ENCODE measurements at regions not wholly inside any gene's neighbourhood (a gene's known extent, or its start where the extent isn't known, plus 50 kb on each side); places are given as distances from the start of the nearest gene placed in this dataset.

DNA sequence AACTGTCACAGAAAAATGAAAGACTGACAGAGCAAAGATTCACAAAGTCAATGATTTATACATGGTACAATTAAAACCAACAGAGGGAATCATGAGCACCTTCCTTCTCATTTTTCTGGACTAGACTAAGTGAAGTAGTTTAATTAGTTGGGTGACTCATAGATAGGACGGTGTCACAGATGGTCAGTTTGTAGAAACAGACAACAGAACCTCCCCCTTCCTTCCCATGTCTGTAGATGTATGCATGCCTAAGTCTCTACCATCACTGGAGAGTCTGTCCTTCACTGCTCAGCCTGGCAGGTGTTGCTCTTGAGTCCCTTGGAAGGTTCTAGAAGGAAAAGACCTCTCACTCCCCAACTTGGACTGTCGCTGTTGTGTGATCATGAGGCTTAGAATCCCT lies 75.4 kb upstream of the EEF1E1 start (continued):
- TF ChIP-seq KLF5 (IDR thresholded peaks at IDR 0.05; ENCODE audit: partially characterized antibody) = no peak
- no peak for TF ChIP-seq EGR1 (IDR thresholded peaks at IDR 0.05; ENCODE audit: borderline replicate concordance in 1 of 2, low read depth in 2 of 2, low read length in 2 of 2)

DNA sequence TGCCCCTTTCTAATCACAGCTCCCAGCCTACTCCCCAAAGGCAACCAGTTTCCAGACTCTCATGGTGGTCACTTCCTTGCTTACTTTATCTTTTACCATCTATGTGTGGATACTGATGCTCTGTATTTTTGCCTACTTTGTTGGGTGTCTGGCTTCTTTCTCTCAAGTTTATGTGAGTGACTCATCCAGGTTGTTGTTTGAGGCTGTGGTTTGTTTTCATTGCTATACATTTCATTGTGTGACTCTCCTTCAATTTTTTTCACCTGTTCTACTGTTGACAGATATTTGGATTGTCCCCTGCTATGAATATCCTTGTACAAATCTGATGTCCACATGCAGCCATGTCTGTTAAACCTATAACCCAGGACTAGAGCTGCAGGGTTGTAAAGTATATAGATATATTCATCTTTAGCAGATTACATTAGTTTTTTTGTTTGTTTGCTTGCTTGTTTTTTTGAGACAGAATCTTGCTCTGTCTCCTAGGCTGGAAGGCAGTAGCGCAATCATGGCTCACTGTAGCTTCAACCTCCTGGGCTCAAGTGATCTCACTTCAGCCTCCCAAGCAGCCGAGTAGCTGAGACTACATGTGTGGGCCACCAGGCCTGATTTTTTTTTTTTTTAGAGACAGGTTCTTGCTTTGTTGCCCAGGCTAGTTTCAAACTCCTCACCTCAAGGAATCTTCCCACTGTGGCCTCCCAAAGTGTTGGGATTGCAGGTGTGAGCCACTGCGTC lies 72.9 kb upstream of the EEF1E1 start:
- Histone ChIP-seq H3K9ac (ENCODE audit: control insufficient read depth, insufficient read depth, low read length) (no peak overlapping the region), H3K4me3 (no peak overlapping the region), H3K9me3 (replicated peaks; ENCODE audit: control insufficient read depth, insufficient read depth, low read length) (no peaks in the 10 kb centered on the region), H3K27me3 (replicated peaks in 1 of 2; ENCODE audit: control insufficient read depth in 2 of 2, insufficient read depth in 2 of 2, low read length in 1 of 2) (no peaks in the 10 kb centered on the region), H3K36me3 (ENCODE audit: control insufficient read depth in 2 of 2, insufficient read depth in 2 of 2, low read length in 1 of 2) (no peaks in the 10 kb centered on the region), H3K4me2 (ENCODE audit: control insufficient read depth, insufficient read depth) (no peak overlapping the region), H3K27ac (ENCODE audit: control insufficient read depth, insufficient read depth) (no peak overlapping the region), H3K4me1 (ENCODE audit: control insufficient read depth, insufficient read depth, low read length) (no peaks in the 10 kb centered on the region), H3K79me2 (ENCODE audit: control insufficient read depth, insufficient read depth, low read length) (no peaks in the 10 kb centered on the region), H2AFZ (ENCODE audit: control insufficient read depth, low read depth, low read length) (no peak overlapping the region), H4K20me1 (ENCODE audit: control insufficient read depth, insufficient read depth) (no peaks in the 10 kb centered on the region)
- DNase-seq (ENCODE audit: low read depth, low spot score) (no peak), FAIRE-seq (no peak), ATAC-seq (no peak)
- POLR2A ChIA-PET = no interaction called here
- RAD21 ChIA-PET (ENCODE audit: unreplicated experiment) = no interaction called here
- WGBS (ENCODE audit: insufficient coverage, insufficient replicate concordance, low lambda C conversion rate, missing lambda C conversion rate) = 52% methylated on average over 3 of the region's 3 CpGs
- SMC1A ChIA-PET (ENCODE audit: uncharacterized antibody, unreplicated experiment) = interaction anchor here (0.7 kb wide), 1 partner anchor 74 kb away, joined by 4 read pairs; no protein-coding TSS in a partner anchor
- no TSS peak for BruUV-seq (replicated peaks)
- intact Hi-C loops (cut with micrococcal nuclease; ENCODE audit: unreplicated experiment) (no loop called here), in situ Hi-C loops (cut with MboI) (no loop called here)
- CTCF ChIA-PET = interaction anchor here (0.6 to 4.2 kb wide), 2 partner anchors 44 to 262 kb away, joined by 4 to 17 read pairs; no protein-coding TSS in a partner anchor
- no peak for TF ChIP-seq SUZ12 (IDR thresholded peaks at IDR 0.05; ENCODE audit: unreplicated experiment)
- TF ChIP-seq, protein P1, sequence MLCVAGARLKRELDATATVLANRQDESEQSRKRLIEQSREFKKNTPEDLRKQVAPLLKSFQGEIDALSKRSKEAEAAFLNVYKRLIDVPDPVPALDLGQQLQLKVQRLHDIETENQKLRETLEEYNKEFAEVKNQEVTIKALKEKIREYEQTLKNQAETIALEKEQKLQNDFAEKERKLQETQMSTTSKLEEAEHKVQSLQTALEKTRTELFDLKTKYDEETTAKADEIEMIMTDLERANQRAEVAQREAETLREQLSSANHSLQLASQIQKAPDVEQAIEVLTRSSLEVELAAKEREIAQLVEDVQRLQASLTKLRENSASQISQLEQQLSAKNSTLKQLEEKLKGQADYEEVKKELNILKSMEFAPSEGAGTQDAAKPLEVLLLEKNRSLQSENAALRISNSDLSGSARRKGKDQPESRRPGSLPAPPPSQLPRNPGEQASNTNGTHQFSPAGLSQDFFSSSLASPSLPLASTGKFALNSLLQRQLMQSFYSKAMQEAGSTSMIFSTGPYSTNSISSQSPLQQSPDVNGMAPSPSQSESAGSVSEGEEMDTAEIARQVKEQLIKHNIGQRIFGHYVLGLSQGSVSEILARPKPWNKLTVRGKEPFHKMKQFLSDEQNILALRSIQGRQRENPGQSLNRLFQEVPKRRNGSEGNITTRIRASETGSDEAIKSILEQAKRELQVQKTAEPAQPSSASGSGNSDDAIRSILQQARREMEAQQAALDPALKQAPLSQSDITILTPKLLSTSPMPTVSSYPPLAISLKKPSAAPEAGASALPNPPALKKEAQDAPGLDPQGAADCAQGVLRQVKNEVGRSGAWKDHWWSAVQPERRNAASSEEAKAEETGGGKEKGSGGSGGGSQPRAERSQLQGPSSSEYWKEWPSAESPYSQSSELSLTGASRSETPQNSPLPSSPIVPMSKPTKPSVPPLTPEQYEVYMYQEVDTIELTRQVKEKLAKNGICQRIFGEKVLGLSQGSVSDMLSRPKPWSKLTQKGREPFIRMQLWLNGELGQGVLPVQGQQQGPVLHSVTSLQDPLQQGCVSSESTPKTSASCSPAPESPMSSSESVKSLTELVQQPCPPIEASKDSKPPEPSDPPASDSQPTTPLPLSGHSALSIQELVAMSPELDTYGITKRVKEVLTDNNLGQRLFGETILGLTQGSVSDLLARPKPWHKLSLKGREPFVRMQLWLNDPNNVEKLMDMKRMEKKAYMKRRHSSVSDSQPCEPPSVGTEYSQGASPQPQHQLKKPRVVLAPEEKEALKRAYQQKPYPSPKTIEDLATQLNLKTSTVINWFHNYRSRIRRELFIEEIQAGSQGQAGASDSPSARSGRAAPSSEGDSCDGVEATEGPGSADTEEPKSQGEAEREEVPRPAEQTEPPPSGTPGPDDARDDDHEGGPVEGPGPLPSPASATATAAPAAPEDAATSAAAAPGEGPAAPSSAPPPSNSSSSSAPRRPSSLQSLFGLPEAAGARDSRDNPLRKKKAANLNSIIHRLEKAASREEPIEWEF (IDR thresholded peaks at IDR 0.05; ENCODE audit: insufficient replicate concordance, low read depth, low read length) = no peak
- no peak for TF ChIP-seq ZNF622 (IDR thresholded peaks at IDR 0.05)
- TF ChIP-seq MTA2 (IDR thresholded peaks at IDR 0.05; ENCODE audit: low read depth) = no peak
- TF ChIP-seq ETV6 (conservative IDR thresholded peaks at IDR 0.05 in 1 of 2, IDR thresholded peaks at IDR 0.05 in 1 of 2; ENCODE audit: borderline replicate concordance in 1 of 2, low read depth in 1 of 2) = no peak
- TF ChIP-seq, protein P2, sequence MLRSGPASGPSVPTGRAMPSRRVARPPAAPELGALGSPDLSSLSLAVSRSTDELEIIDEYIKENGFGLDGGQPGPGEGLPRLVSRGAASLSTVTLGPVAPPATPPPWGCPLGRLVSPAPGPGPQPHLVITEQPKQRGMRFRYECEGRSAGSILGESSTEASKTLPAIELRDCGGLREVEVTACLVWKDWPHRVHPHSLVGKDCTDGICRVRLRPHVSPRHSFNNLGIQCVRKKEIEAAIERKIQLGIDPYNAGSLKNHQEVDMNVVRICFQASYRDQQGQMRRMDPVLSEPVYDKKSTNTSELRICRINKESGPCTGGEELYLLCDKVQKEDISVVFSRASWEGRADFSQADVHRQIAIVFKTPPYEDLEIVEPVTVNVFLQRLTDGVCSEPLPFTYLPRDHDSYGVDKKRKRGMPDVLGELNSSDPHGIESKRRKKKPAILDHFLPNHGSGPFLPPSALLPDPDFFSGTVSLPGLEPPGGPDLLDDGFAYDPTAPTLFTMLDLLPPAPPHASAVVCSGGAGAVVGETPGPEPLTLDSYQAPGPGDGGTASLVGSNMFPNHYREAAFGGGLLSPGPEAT (IDR thresholded peaks at IDR 0.05; ENCODE audit: low read depth) = no peak
- TF ChIP-seq MYB (IDR thresholded peaks at IDR 0.05; ENCODE audit: borderline replicate concordance, low read depth, low read length) = no peak
- no peak for TF ChIP-seq CREB1 (IDR thresholded peaks at IDR 0.05; ENCODE audit: low read depth)
- TF ChIP-seq MTA3 (IDR thresholded peaks at IDR 0.05; ENCODE audit: borderline replicate concordance, low read length) = no peak
- no peak for TF ChIP-seq DPF2 (IDR thresholded peaks at IDR 0.05)
- no peak for TF ChIP-seq NBN (IDR thresholded peaks at IDR 0.05)
- TF ChIP-seq ASH2L (IDR thresholded peaks at IDR 0.05; ENCODE audit: borderline replicate concordance, low read depth) = no peak
